ENCODE measurements at regions not wholly inside any gene's neighbourhood (a gene's known extent, or its start where the extent isn't known, plus 50 kb on each side); places are given as distances from the start of the nearest gene placed in this dataset.

GRCh38 chr15:23828786-23829185 is 141.7 kb upstream of the NDN start:
- no peaks in the 10 kb centered on the region for H3K4me1 Mint-ChIP-seq
- Histone ChIP-seq H2BK120ac (ENCODE audit: low read depth, low read length, poor library complexity, severe bottlenecking) (no peak overlapping the region), H3K79me1 (ENCODE audit: insufficient read depth, low read depth, low read length, poor library complexity, severe bottlenecking) (no peaks in the 10 kb centered on the region), H2BK12ac (ENCODE audit: insufficient read length, low read depth, low read length) (no peak overlapping the region), H2AK5ac (ENCODE audit: insufficient read length, low read length) (no peak overlapping the region), H2BK15ac (ENCODE audit: low read depth, low read length) (no peak overlapping the region), H2BK20ac (ENCODE audit: low read depth, low read length, poor library complexity, severe bottlenecking) (no peak overlapping the region), H4K20me1 (ENCODE audit: control insufficient read depth, insufficient read depth, insufficient read length) (no peaks in the 10 kb centered on the region), H3K9me3 (ENCODE audit: control insufficient read depth, low read depth, low read length) (peaks cover 34% of the 10 kb centered on the region), H3T11ph (ENCODE audit: low read length) (no peak overlapping the region), H3K79me2 (ENCODE audit: insufficient read depth, low read length) (no peaks in the 10 kb centered on the region), H2BK5ac (ENCODE audit: insufficient read length, low read length) (no peak overlapping the region), H3K27me3 (ENCODE audit: insufficient read depth, low read length) (no peaks in the 10 kb centered on the region), H3K4ac (ENCODE audit: low read depth, low read length) (no peak overlapping the region), H4K5ac (ENCODE audit: insufficient read length, low read depth, low read length) (no peak overlapping the region), H3K23me2 (ENCODE audit: insufficient read length, low read depth, low read length, poor library complexity, severe bottlenecking) (no peaks in the 10 kb centered on the region), H3K18ac (ENCODE audit: insufficient read length, low read depth, low read length) (no peak overlapping the region), H3K9ac (ENCODE audit: extremely low read depth, insufficient read length, low read length) (no peak overlapping the region), H3K27ac (ENCODE audit: insufficient read length, low read depth, low read length) (no peak overlapping the region), H4K91ac (ENCODE audit: insufficient read length, low read depth, low read length) (no peak overlapping the region), H3K4me1 (ENCODE audit: insufficient read depth, low read length) (no peaks in the 10 kb centered on the region), H3K4me2 (ENCODE audit: insufficient read depth, insufficient read length, low read length) (no peak overlapping the region), H3K14ac (ENCODE audit: insufficient read depth, low read length) (no peak overlapping the region), H3K23ac (ENCODE audit: insufficient read length, low read depth, low read length) (no peak overlapping the region), H3K56ac (ENCODE audit: insufficient read length, low read depth, low read length) (no peak overlapping the region), H2AFZ (ENCODE audit: low read length) (no peak overlapping the region), H4K8ac (replicated peaks; ENCODE audit: insufficient read length, low read depth, low read length) (no peak overlapping the region)
- no peak overlapping the region for H3K4me3 Mint-ChIP-seq
- no peak for TF ChIP-seq CTCF (conservative IDR thresholded peaks at IDR 0.05)
- DNase-seq, result no peak
- WGBS (ENCODE audit: extremely low coverage, insufficient read length, low lambda C conversion rate), result no CpG with 5 or more reads among the region's 1 CpG
- H3K27me3 Mint-ChIP-seq (ENCODE audit: low read depth), result no peaks in the 10 kb centered on the region
- no peak overlapping the region for H3K27ac Mint-ChIP-seq
- peaks cover 0 to 4% (median 2%) of the 10 kb centered on the region in 3 experiments; a peak in 3 of 7 replicates for H3K36me3 Mint-ChIP-seq (ENCODE audit: insufficient read depth in 1 of 3, low read depth in 3 of 3)
- H3K9me3 Mint-ChIP-seq, result peaks cover 82 to 87% of the 10 kb centered on the region in 2 experiments
